ENCODE measurements at regions not wholly inside any gene's neighbourhood (a gene's known extent, or its start where the extent isn't known, plus 50 kb on each side); places are given as distances from the start of the nearest gene placed in this dataset.
"Not testable (repeated sequence)": the region's sequence is repeated elsewhere in the genome, so short reads cannot be mapped to it uniquely, and the experiment has no call there.

DNA sequence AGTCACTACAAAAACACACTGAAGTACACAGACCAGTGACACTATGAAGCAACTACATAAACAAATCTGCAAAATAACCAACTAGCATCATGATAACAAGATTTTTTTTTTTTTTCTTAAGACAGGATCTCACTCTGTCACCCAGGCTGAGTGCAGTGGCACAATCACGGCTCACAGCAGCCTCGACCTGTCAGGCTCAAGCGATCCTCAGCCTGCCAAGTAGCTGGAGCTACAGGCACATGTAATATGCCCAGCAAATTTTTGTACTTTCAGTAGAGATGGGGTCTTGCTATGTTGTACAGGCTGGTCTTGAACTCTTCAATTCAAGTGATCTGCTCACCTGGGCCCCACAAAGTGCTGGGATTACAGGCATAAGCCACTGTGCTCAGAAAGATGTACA, 140.5 kb downstream of the GOLGA6L6 start:
- DNase-seq; H3K4me1 Mint-ChIP-seq; H3K36me3 ChIP-seq (ENCODE audit: control insufficient read depth, insufficient read depth, low read length); H3K4me1 ChIP-seq (ENCODE audit: control insufficient read depth, insufficient read depth, low read length, poor library complexity, severe bottlenecking); H3K27ac ChIP-seq (ENCODE audit: insufficient read depth, low read length, poor library complexity, severe bottlenecking); H3K9me3 Mint-ChIP-seq; H3K27me3 ChIP-seq (ENCODE audit: control insufficient read depth, insufficient read depth, low read length); H3K36me3 Mint-ChIP-seq; H3K4me3 ChIP-seq (ENCODE audit: low read depth, low read length); H3K27me3 Mint-ChIP-seq; H3K9me3 ChIP-seq (ENCODE audit: control insufficient read depth in 2 of 2, low read length in 2 of 2); H3K4me3 Mint-ChIP-seq; H3K27ac Mint-ChIP-seq; ATAC-seq (ENCODE audit: low read depth in 2 of 2): not testable (repeated sequence)

DNA sequence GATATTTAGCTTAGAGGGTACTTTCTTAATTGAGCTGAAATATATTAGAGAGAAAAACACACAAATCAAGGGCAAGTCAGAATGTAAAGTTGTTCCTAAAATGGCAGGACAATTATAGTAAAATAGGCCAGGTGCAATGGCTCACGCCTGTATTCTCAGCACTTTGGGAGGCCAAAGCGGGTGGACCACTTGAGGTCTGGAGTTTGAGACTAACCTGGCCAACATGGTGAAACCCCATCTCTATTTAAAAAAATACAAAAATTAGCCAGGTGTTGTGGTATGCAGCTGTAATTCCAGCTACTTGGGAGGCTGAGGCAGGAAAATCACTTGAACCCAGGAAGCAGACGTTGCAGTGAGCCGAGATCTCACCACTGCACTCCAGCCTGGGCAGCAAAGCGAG, 142.9 kb downstream of the GOLGA6L6 start:
- H3K27me3 Mint-ChIP-seq; H3K9me3 Mint-ChIP-seq; H3K36me3 ChIP-seq (ENCODE audit: control insufficient read depth, insufficient read depth, low read length); H3K9me3 ChIP-seq (ENCODE audit: control insufficient read depth in 2 of 2, low read length in 2 of 2); H3K27ac ChIP-seq (ENCODE audit: insufficient read depth, low read length, poor library complexity, severe bottlenecking); H3K4me1 ChIP-seq (ENCODE audit: control insufficient read depth, insufficient read depth, low read length, poor library complexity, severe bottlenecking); H3K27me3 ChIP-seq (ENCODE audit: control insufficient read depth, insufficient read depth, low read length); H3K4me3 Mint-ChIP-seq; H3K4me1 Mint-ChIP-seq; H3K4me3 ChIP-seq (ENCODE audit: low read depth, low read length); ATAC-seq (ENCODE audit: low read depth in 2 of 2); H3K36me3 Mint-ChIP-seq; H3K27ac Mint-ChIP-seq; DNase-seq: not testable (repeated sequence)

GRCh38 chr15:20388161-20388560, 153.4 kb downstream of the GOLGA6L6 start:
- H3K9me3 Mint-ChIP-seq; H3K36me3 ChIP-seq (ENCODE audit: control insufficient read depth, insufficient read depth, low read length); H3K27ac ChIP-seq (ENCODE audit: insufficient read depth, low read length, poor library complexity, severe bottlenecking); H3K27ac Mint-ChIP-seq; ATAC-seq (ENCODE audit: low read depth in 2 of 2); H3K4me1 Mint-ChIP-seq; DNase-seq; H3K4me1 ChIP-seq (ENCODE audit: control insufficient read depth, insufficient read depth, low read length, poor library complexity, severe bottlenecking); H3K27me3 Mint-ChIP-seq; H3K4me3 ChIP-seq (ENCODE audit: low read depth, low read length); H3K27me3 ChIP-seq (ENCODE audit: control insufficient read depth, insufficient read depth, low read length); H3K36me3 Mint-ChIP-seq; H3K4me3 Mint-ChIP-seq: not testable (repeated sequence)
- peaks cover 19 to 22% of the 10 kb centered on the region in 2 experiments for H3K9me3 ChIP-seq (ENCODE audit: control insufficient read depth in 2 of 2, low read length in 2 of 2)

DNA sequence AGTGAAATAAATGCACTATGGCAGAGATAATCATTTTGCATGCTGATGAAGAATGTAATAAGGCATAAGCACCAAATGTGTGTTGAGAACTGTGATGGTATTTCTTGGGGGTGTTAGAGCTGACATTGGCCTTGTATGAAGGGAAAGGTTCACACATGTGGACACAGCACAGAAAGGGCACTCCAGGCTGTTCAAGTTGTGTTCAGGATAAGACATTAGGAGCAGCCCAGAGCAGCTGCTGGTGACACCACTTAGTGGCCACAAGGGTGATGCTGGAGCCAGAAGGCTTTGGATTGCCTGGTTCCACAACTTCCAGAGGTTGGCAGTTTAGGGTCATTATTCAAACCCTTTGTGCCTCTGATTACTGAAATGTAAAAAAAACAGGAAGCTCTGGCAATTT, 155.4 kb downstream of the GOLGA6L6 start:
- Mint-ChIP-seq H3K36me3 (no peaks in the 10 kb centered on the region), H3K27ac (no peak overlapping the region), H3K4me3 (no peak overlapping the region), H3K4me1 (no peaks in the 10 kb centered on the region), H3K9me3 (peaks cover 0 to 2% (median 0%) of the 10 kb centered on the region in 7 donors), H3K27me3 (no peaks in the 10 kb centered on the region)
- H3K9me3 ChIP-seq (ENCODE audit: control insufficient read depth in 2 of 2, low read length in 2 of 2) = peaks cover 19 to 22% of the 10 kb centered on the region in 2 experiments
- H3K27me3 ChIP-seq (ENCODE audit: control insufficient read depth, insufficient read depth, low read length) = no peaks in the 10 kb centered on the region
- DNase-seq (no peak), ATAC-seq (ENCODE audit: low read depth in 2 of 2) (no peak)
- H3K4me1 ChIP-seq (ENCODE audit: control insufficient read depth, insufficient read depth, low read length, poor library complexity, severe bottlenecking) = no peaks in the 10 kb centered on the region
- no peak overlapping the region for H3K4me3 ChIP-seq (ENCODE audit: low read depth, low read length)
- no peak overlapping the region for H3K27ac ChIP-seq (ENCODE audit: insufficient read depth, low read length, poor library complexity, severe bottlenecking)
- peaks cover 2% of the 10 kb centered on the region for H3K36me3 ChIP-seq (ENCODE audit: control insufficient read depth, insufficient read depth, low read length)

DNA sequence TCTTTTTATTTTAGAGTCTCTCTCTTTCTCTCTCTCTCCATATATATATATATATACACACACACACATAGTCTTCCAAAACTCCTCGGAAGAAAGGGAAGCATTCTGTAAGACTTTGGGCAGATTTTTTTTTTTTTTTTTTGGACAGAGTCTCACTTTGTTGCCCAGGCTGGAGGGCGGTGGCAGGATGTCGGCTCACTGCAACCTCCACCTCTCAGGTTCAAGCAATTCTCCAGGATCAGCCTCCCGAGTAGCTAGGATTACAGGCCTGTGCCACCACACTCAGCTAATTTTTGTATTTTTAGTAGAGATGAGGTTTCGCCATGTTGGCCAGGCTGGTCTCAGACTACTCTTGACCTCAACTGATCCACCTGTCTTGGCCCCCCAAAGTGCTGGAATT, 161.4 kb downstream of the GOLGA6L6 start:
- H3K36me3 ChIP-seq (ENCODE audit: control insufficient read depth, insufficient read depth, low read length); H3K4me3 ChIP-seq (ENCODE audit: low read depth, low read length); ATAC-seq (ENCODE audit: low read depth in 2 of 2); H3K27ac Mint-ChIP-seq; H3K27me3 Mint-ChIP-seq; H3K36me3 Mint-ChIP-seq; DNase-seq; H3K9me3 ChIP-seq (ENCODE audit: control insufficient read depth in 2 of 2, low read length in 2 of 2); H3K4me1 Mint-ChIP-seq; H3K9me3 Mint-ChIP-seq; H3K4me3 Mint-ChIP-seq; H3K27me3 ChIP-seq (ENCODE audit: control insufficient read depth, insufficient read depth, low read length); H3K4me1 ChIP-seq (ENCODE audit: control insufficient read depth, insufficient read depth, low read length, poor library complexity, severe bottlenecking); H3K27ac ChIP-seq (ENCODE audit: insufficient read depth, low read length, poor library complexity, severe bottlenecking): not testable (repeated sequence)

- no peaks in the 10 kb centered on the region for H3K9me3 ChIP-seq (ENCODE audit: control insufficient read depth in 2 of 2, low read length in 2 of 2)
- DNase-seq = no peak
- peaks cover 4% of the 10 kb centered on the region for H3K27me3 Mint-ChIP-seq
- no peaks in the 10 kb centered on the region for H3K4me1 Mint-ChIP-seq
- no peaks in the 10 kb centered on the region for H3K27me3 ChIP-seq (ENCODE audit: control insufficient read depth, insufficient read depth, low read length)
- H3K4me1 ChIP-seq (ENCODE audit: control insufficient read depth, insufficient read depth, low read length, poor library complexity, severe bottlenecking) = no peaks in the 10 kb centered on the region
- no peak for ATAC-seq (ENCODE audit: low read depth in 2 of 2)
- no peak overlapping the region for H3K4me3 ChIP-seq (ENCODE audit: low read depth, low read length)
- no peak overlapping the region for H3K4me3 Mint-ChIP-seq
- H3K9me3 Mint-ChIP-seq = no peaks in the 10 kb centered on the region
- H3K36me3 Mint-ChIP-seq = no peaks in the 10 kb centered on the region
- H3K27ac ChIP-seq (ENCODE audit: insufficient read depth, low read length, poor library complexity, severe bottlenecking) = no peak overlapping the region
- no peak overlapping the region for H3K27ac Mint-ChIP-seq
- no peaks in the 10 kb centered on the region for H3K36me3 ChIP-seq (ENCODE audit: control insufficient read depth, insufficient read depth, low read length)
These were observed 164.7 kb downstream of the GOLGA6L6 start for GRCh38 chr15:20376872-20377271.

- DNase-seq; H3K36me3 Mint-ChIP-seq; H3K4me1 ChIP-seq (ENCODE audit: control insufficient read depth, insufficient read depth, low read length, poor library complexity, severe bottlenecking); H3K4me3 Mint-ChIP-seq; H3K9me3 ChIP-seq (ENCODE audit: control insufficient read depth in 2 of 2, low read length in 2 of 2); H3K27me3 ChIP-seq (ENCODE audit: control insufficient read depth, insufficient read depth, low read length); H3K9me3 Mint-ChIP-seq; H3K27ac ChIP-seq (ENCODE audit: insufficient read depth, low read length, poor library complexity, severe bottlenecking); H3K4me3 ChIP-seq (ENCODE audit: low read depth, low read length); H3K27me3 Mint-ChIP-seq; H3K4me1 Mint-ChIP-seq; H3K27ac Mint-ChIP-seq; H3K36me3 ChIP-seq (ENCODE audit: control insufficient read depth, insufficient read depth, low read length): not testable (repeated sequence)
- peak; percentile 27 to 34 for ATAC-seq (ENCODE audit: low read depth in 2 of 2)
These were observed 169.2 kb downstream of the GOLGA6L6 start for GRCh38 chr15:20372416-20372815.

DNA sequence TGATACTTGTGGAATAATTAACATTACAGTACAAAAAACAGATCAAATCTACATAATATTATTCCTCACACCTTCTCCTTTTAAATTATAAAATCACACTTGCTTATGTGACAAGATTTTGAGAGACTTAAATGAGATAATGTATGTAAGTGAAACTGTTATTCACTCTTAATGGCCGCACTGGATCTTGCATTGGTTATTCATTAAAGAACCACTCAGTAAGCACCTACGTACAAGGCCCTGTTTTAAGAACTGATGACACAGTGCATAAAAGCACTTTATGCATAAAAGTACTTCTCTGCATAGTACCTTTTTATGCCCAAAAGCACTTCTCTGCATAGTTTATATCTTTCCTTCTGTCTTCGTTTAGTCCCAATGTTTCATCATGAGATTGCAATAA, 172.1 kb downstream of the GOLGA6L6 start:
- Mint-ChIP-seq H3K36me3 (no peaks in the 10 kb centered on the region), H3K4me1 (no peaks in the 10 kb centered on the region)
- ATAC-seq (ENCODE audit: low read depth in 2 of 2) = no peak

More for the DNA sequence above, 172.1 kb downstream of the GOLGA6L6 start:
- Mint-ChIP-seq H3K4me3 (no peak overlapping the region), H3K27ac (no peak overlapping the region), H3K27me3 (no peaks in the 10 kb centered on the region), H3K9me3 (no peaks in the 10 kb centered on the region)
- no peaks in the 10 kb centered on the region for H3K9me3 ChIP-seq (ENCODE audit: control insufficient read depth in 2 of 2, low read length in 2 of 2)
- no peaks in the 10 kb centered on the region for H3K4me1 ChIP-seq (ENCODE audit: control insufficient read depth, insufficient read depth, low read length, poor library complexity, severe bottlenecking)
- DNase-seq = no peak
- no peak overlapping the region for H3K4me3 ChIP-seq (ENCODE audit: low read depth, low read length)
- H3K27me3 ChIP-seq (ENCODE audit: control insufficient read depth, insufficient read depth, low read length) = no peaks in the 10 kb centered on the region
- H3K27ac ChIP-seq (ENCODE audit: insufficient read depth, low read length, poor library complexity, severe bottlenecking) = no peak overlapping the region
- H3K36me3 ChIP-seq (ENCODE audit: control insufficient read depth, insufficient read depth, low read length) = no peaks in the 10 kb centered on the region
